GM10266 (cell line): ENCODE measurements at regions not wholly inside any gene's neighbourhood (a gene's known extent, or its start where the extent isn't known, plus 50 kb on each side); places are given as distances from the start of the nearest gene placed in this dataset.

ENCODE experiments used
- DNase-seq: peaks from one replicate; pipeline ENCODE4 v3.0.0; 2012; ENCODE audit errors: extremely low spot score
- TF ChIP-seq, protein P1 (sequence below): IDR thresholded peaks from 2 replicates; pipeline ENCODE4 v1.5.1; 2012; ENCODE audit warnings: mild to moderate bottlenecking, low read depth; ENCODE audit not compliant: control insufficient read depth, insufficient read depth; ENCODE audit errors: missing control alignments

DNA sequence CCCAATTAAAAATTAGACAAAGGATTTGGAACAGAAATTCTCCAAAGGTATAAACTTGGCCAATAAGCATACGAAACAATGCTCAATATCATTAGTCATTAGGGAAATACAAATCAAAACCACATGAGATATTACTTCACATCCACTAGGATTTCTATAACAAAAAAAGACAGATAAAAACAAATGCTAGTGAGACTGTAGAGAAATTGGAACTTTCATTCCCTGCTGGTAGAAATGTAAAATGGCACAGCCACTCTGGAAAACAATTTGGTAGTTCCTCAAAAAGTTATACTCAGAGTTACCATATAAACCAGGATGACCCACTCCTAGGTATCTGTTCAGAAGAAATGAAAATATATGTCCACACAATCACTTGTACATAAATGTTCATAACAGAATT lies 71.6 kb downstream of the RPL27A start:
- TF ChIP-seq, protein P1, sequence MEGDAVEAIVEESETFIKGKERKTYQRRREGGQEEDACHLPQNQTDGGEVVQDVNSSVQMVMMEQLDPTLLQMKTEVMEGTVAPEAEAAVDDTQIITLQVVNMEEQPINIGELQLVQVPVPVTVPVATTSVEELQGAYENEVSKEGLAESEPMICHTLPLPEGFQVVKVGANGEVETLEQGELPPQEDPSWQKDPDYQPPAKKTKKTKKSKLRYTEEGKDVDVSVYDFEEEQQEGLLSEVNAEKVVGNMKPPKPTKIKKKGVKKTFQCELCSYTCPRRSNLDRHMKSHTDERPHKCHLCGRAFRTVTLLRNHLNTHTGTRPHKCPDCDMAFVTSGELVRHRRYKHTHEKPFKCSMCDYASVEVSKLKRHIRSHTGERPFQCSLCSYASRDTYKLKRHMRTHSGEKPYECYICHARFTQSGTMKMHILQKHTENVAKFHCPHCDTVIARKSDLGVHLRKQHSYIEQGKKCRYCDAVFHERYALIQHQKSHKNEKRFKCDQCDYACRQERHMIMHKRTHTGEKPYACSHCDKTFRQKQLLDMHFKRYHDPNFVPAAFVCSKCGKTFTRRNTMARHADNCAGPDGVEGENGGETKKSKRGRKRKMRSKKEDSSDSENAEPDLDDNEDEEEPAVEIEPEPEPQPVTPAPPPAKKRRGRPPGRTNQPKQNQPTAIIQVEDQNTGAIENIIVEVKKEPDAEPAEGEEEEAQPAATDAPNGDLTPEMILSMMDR, result no peak
- DNase-seq, result no peak

DNA sequence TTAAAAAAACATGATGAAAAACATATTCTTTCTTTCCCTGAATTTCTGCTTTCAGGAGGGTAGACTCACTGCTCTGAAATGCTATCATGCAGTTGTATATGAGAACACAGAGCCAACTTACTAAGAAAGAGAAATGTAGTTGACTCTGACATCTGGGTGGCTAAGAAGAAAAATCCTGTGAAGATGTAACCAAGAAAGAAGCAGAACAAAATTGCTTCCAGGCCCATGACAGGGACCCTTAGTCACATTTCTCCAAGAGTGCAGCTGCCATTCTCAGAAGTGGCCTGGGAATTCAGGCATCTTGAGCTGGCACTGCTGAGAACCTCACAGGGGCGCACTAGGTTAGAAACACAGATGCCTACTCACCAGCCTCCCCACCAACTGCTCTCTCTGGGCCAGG lies 73.6 kb downstream of the RPL27A start:
- DNase-seq, result no peak
- TF ChIP-seq, protein P1, result no peak

DNA sequence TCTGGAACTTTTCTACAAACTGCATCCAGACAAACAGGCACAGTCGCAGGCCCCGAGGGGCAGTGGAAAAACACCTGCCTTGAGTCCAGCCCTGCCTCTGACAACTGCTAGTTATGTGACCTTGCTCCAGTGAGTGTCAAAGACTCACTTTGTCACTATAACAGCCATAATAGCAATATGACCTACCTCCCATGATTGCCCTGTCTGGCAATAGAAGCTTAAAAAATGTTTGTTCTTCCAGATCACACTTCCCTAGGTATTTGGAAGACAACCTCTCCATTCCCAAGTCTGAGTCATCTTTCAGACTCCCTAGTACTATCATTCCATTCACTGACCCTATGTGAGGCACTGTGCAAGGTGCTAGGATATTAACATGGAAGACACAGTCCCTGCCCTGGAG lies 74.5 kb downstream of the RPL27A start:
- TF ChIP-seq, protein P1, result no peak
- no peak for DNase-seq

DNA sequence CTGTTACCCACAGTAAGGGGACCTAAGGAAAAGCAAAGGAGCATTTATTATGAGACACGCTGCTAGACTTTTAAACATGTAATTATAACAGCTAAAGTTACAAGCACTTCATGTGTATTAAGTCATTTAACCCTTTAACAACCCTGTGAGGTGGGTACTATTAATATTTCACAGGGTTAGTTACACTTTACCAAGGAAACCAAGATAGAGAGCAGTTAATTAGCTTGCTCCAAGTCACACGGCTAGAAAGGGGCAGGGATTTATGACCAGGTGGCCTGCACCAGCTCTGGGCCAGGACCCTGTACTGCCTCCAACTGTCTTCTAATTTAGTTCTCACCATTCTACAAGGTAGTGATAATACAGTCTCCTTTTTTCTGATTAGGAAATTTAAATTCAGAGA lies 74.9 kb downstream of the RPL27A start:
- TF ChIP-seq, protein P1, result no peak
- DNase-seq, result no peak

DNA sequence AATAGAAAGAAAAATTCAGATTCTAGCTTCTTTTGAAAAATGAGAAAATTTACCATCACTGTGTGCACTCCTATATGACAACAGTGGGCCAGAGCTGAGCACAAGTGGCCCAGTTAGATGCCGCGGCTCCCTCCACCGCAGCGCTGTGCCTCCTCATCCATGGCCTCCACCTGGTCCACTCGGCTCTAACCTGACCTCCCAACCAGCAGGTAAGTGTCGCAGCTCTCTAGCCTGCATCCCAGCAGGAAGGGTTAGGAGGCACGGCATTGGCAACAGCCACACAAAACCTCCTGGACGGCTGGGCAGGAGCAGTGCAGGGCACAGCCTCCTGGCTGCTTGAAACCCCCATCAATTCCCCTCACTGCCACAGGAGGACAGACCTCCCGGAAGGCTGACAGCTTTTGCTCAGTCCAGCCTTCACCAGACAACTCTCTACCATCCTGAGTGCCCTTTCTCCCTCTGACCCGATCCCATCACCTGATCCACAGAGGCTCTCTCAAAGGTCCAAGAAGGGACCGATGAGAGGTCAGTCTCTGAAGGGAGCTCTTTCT lies 76.1 kb downstream of the RPL27A start:
- TF ChIP-seq, protein P1, result no peak
- DNase-seq, result no peak

DNA sequence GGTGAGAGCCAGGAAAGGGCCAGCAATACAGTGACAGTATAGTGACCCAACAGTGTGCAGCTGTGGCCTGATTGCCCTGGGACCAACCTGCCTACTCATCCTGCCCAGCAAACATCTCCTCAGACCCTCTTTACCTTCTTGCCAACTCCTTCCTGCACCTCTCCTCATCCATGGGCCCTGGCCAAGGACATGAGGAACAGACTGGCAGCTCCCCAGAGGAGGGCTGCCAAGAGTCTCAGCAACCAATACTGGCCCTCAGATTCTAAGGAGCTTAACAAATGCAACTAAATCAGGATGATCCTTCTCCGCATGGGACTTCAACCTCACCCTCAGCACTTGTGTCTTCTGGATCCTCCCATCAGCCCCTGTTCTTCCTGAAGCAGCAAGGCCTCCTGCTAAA lies 77.0 kb downstream of the RPL27A start:
- TF ChIP-seq, protein P1, result no peak

DNA sequence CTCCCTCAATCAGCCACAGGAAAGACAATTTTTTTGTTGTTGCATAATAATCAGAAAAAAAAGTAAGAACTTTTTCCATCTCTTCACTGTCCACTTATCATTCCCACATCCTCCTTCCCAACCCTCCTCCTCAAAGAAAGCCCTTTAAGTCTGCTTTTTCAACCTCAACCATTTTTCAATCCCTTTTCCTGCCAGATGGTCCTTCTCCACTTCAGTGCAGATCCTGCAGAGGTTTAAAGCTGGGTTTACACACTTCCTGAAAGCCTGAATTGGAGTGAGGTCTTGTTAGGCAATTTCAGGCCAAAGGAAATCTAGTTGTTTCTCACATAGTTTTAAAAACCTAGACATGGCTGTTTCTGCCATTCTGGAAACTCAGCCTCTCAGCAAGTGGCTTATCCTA lies 78.3 kb downstream of the RPL27A start:
- TF ChIP-seq, protein P1, result no peak
- DNase-seq, result no peak

More for the DNA sequence above, 77.0 kb downstream of the RPL27A start:
- DNase-seq, result no peak
